HFFc6 (cell line): ENCODE measurements at regions not wholly inside any gene's neighbourhood (a gene's known extent, or its start where the extent isn't known, plus 50 kb on each side); places are given as distances from the start of the nearest gene placed in this dataset.
"Not testable (repeated sequence)": the region's sequence is repeated elsewhere in the genome, so short reads cannot be mapped to it uniquely, and the experiment has no call there.

Experiments
- DNase-seq: peaks from one replicate; pipeline ENCODE4 v3.0.0-alpha.2; 2018
- H3K27ac Mint-ChIP-seq: 2 replicates; pipeline ENCODE4 v1.8.0; 2020; ENCODE audit warnings: mild to moderate bottlenecking, mixed read lengths
- H3K27me3 Mint-ChIP-seq: 2 replicates; pipeline ENCODE4 v1.8.0; 2021; ENCODE audit warnings: mild to moderate bottlenecking, moderate library complexity, mixed read lengths; ENCODE audit not compliant: insufficient read depth
- H3K36me3 Mint-ChIP-seq: 2 replicates; pipeline ENCODE4 v1.8.0; 2021; ENCODE audit warnings: low read depth, mixed read lengths
- H3K4me1 Mint-ChIP-seq: 2 replicates; pipeline ENCODE4 v1.8.0; 2020; ENCODE audit warnings: low read depth, mixed read lengths
- H3K4me3 Mint-ChIP-seq: 2 replicates; pipeline ENCODE4 v1.8.0; 2020; ENCODE audit warnings: mild to moderate bottlenecking, moderate library complexity, mixed read lengths
- H3K9me3 Mint-ChIP-seq: 2 replicates; pipeline ENCODE4 v1.8.0; 2020; ENCODE audit warnings: mild to moderate bottlenecking, mixed read lengths
- TF ChIP-seq, protein P1 (sequence below): fragments of 200-600 bp; sonication (generic); IDR thresholded peaks from 2 replicates; pipeline ENCODE4 v1.5.0; 2021; ENCODE audit warnings: antibody characterized with exemption, mild to moderate bottlenecking

DNA sequence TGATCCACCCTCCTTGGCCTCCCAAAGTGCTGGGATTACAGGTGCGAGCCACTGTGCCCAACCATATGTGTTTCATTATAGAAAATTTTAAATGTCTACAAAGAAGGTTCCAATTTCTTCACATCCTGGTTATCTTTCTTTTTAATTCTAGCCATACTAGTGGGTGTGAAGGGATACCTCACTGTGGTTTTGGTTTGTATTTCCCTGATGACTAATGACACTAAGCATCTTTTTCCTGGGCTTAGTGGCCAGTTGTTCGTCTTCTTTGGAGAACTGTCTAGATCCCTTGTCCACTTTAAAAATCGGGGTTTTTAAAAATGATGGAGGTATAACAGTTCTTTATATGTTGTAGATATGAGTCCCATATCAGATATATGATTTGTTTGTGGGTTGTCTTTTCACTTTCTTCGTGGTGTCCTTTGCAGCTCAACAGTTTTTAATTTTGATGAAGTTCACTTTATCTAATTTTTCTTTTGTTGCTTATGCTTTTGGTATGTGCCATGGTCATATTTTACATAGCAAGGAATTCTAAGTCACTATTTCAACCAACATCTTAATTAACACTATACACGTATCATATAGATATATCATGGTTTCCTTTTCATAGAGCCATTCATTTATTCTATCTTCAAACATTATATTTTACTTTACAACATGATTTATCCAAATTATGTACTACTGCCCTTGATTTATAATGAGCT lies 135.0 kb upstream of the RIOK3 start:
- peak overlapping the region; percentile 36 for H3K4me3 Mint-ChIP-seq
- no peaks in the 10 kb centered on the region for H3K9me3 Mint-ChIP-seq
- H3K4me1 Mint-ChIP-seq, result peaks cover 61% of the 10 kb centered on the region
- H3K27ac Mint-ChIP-seq, result peak overlapping the region; percentile 22; the same call in 1 of the 2 replicates
- peaks cover 12% of the 10 kb centered on the region for H3K36me3 Mint-ChIP-seq
- H3K27me3 Mint-ChIP-seq, result peaks cover 3% of the 10 kb centered on the region; the same call in 1 of the 2 replicates
- TF ChIP-seq, protein P1, sequence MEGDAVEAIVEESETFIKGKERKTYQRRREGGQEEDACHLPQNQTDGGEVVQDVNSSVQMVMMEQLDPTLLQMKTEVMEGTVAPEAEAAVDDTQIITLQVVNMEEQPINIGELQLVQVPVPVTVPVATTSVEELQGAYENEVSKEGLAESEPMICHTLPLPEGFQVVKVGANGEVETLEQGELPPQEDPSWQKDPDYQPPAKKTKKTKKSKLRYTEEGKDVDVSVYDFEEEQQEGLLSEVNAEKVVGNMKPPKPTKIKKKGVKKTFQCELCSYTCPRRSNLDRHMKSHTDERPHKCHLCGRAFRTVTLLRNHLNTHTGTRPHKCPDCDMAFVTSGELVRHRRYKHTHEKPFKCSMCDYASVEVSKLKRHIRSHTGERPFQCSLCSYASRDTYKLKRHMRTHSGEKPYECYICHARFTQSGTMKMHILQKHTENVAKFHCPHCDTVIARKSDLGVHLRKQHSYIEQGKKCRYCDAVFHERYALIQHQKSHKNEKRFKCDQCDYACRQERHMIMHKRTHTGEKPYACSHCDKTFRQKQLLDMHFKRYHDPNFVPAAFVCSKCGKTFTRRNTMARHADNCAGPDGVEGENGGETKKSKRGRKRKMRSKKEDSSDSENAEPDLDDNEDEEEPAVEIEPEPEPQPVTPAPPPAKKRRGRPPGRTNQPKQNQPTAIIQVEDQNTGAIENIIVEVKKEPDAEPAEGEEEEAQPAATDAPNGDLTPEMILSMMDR, result no peak
- peak; percentile 65 for DNase-seq

DNA sequence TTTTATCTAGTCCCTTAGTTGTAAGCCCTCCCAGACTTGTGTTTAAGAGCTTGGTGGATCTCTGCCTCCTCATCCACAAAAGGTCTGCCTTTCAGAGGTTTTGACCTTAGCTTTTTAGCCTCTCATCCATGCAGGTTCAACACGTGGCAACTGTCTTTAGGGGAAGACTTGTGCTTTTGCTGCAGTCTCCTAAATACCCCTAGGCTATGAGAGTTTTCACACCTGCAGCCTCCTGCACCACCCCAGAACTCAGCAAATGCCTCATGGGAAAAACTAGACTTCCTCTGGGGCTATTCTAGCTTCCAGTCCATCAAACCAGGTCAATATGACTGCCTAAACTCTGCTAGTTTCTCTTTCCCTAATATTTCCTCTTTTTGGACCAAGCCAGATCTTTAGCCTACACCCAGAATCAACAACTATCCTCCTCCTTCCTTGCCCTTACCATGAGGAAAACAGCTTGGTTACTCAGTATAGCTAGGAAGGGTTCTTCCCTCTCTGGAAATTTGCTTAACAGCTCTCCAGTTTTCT lies 132.3 kb upstream of the RIOK3 start:
- Mint-ChIP-seq H3K4me3 (no peak overlapping the region), H3K9me3 (no peaks in the 10 kb centered on the region), H3K27ac (no peak overlapping the region), H3K36me3 (no peaks in the 10 kb centered on the region), H3K4me1 (peaks cover 53% of the 10 kb centered on the region), H3K27me3 (no peaks in the 10 kb centered on the region)
- TF ChIP-seq, protein P1, result no peak
- no peak for DNase-seq

DNA sequence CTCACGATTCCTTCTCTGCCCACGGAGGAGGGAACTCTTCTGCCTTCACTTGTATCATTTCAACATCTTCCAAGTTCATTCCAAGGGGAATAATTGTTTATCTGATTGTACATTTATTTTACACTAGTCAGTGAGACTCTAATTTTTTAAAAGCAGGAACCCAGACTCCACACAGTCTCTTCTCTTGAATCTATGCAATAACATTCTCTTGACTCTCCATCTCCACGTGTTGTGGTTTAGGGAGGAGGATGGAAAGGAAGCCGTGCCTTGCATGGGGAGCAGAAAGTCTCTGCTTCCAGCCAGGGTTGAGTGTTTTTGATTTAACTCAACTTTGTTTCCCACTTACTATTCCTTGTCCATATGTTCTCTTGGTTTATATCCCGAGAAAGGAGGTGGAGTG lies 131.1 kb upstream of the RIOK3 start:
- no peak for DNase-seq
- Mint-ChIP-seq H3K27me3 (no peaks in the 10 kb centered on the region), H3K4me1 (peaks cover 46% of the 10 kb centered on the region), H3K27ac (no peak overlapping the region), H3K36me3 (peaks cover 3% of the 10 kb centered on the region; the same call in 1 of the 2 replicates), H3K4me3 (no peak overlapping the region), H3K9me3 (no peaks in the 10 kb centered on the region)
- TF ChIP-seq, protein P1, result no peak

DNA sequence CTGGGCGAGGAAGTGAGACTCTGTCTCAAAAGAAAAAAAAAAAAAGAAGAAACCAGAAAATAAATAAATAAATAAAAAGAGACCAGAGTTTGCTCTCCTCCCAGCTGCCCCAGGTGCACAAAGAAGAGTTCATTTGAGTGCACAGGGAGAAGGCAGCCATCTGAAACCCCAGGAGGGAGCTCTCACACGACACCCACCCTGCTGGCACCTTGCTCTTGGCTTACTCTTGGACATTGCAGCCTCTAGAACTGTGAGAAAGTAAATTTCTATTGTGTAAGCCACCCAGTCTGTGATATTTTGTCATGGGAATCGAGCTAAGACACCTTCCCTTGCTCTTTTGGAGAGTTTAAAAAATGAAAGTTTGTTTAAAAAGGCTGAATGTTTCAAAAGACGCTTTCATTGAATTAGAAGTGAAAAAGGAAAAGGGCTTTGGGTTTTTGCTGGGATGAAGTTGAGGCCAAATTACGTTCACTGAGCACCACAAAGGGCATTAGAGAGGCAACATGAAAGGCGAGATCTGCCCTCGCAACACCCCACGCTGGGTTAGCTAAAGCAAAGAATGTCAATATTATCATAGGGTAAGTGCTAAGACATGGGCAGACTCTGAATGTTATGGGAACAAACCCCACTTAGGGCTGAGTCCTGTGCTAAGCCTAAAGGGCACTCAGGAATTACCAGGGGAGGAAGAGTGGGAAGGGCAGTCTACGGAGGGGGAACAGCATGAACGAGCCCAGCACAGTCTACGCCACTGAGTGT lies 128.9 kb upstream of the RIOK3 start:
- no peak overlapping the region for H3K4me3 Mint-ChIP-seq

DNA sequence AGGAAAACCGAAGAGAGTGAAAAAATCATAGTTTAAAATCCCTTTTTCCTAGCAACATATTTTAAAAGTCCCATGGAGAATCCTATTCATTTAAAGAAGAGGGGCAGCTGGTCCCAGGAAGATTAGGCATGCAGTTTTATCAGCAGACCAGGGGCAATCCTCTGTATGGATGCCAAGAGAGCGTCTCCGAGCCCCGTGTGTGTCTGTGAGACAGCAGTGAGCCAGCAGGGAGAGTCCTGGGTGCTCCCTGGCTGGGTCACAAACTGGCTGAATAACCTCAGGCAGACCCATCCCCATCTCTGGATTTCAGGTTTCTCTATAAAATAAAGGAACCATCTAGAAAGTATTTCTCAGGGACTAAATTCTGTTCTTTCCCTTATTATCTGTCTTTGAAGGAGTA lies 128.2 kb upstream of the RIOK3 start:
- H3K36me3 Mint-ChIP-seq, result peaks cover 19% of the 10 kb centered on the region
- H3K4me3 Mint-ChIP-seq, result no peak overlapping the region
- no peaks in the 10 kb centered on the region for H3K9me3 Mint-ChIP-seq
- peaks cover 28% of the 10 kb centered on the region for H3K4me1 Mint-ChIP-seq
- no peak for DNase-seq
- TF ChIP-seq, protein P1, result no peak
- peaks cover 2% of the 10 kb centered on the region; the same call in 1 of the 2 replicates for H3K27me3 Mint-ChIP-seq
- H3K27ac Mint-ChIP-seq, result no peak overlapping the region

More for the DNA sequence above, 128.9 kb upstream of the RIOK3 start:
- no peaks in the 10 kb centered on the region for H3K9me3 Mint-ChIP-seq
- H3K4me1 Mint-ChIP-seq, result peaks cover 28% of the 10 kb centered on the region
- peaks cover 13% of the 10 kb centered on the region for H3K36me3 Mint-ChIP-seq
- TF ChIP-seq, protein P1, result no peak
- H3K27me3 Mint-ChIP-seq, result peaks cover 2% of the 10 kb centered on the region; the same call in 1 of the 2 replicates
- DNase-seq, result no peak
- no peak overlapping the region for H3K27ac Mint-ChIP-seq

DNA sequence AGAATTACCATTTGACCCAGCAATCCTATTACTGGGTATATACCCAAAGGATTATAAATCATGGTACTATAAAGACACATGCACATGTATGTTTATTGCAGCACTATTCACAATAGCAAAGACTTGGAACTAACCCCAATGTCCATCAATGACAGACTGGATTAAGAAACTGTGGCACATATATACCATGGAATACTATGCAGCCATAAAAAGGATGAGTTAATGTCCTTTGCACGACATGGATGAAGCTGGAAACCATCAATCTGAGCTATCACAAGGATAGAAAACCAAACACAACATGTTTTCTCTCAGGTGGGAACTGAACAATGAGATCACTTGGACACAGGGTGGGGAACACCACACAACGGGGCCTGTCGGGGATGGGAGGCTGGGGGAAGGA lies 123.4 kb upstream of the RIOK3 start:
- not testable (repeated sequence) for H3K4me3 Mint-ChIP-seq, H3K9me3 Mint-ChIP-seq, H3K27ac Mint-ChIP-seq, H3K27me3 Mint-ChIP-seq, DNase-seq, H3K4me1 Mint-ChIP-seq
- peaks cover 26% of the 10 kb centered on the region for H3K36me3 Mint-ChIP-seq
